IPS DF 6.9 (cell line): ENCODE measurements at regions not wholly inside any gene's neighbourhood (a gene's known extent, or its start where the extent isn't known, plus 50 kb on each side); places are given as distances from the start of the nearest gene placed in this dataset.

Source experiments
- DNase-seq: peaks from one replicate; pipeline ENCODE4 v3.0.0-alpha.2; 2013; ENCODE audit warnings: low read depth, low spot score
- H3K27ac ChIP-seq: one replicate; pipeline ENCODE4 v1.5.1; 2013; ENCODE audit warnings: low read length, control low read depth
- H3K27me3 ChIP-seq: 2 replicates; pipeline ENCODE4 v1.6.1; 2013; ENCODE audit warnings: mild to moderate bottlenecking, low read length; ENCODE audit not compliant: control insufficient read depth, insufficient read depth
- H3K36me3 ChIP-seq: 2 replicates; pipeline ENCODE4 v1.6.1; 2013; ENCODE audit warnings: low read length; ENCODE audit not compliant: control insufficient read depth, insufficient read depth
- H3K4me1 ChIP-seq: 2 replicates; pipeline ENCODE4 v1.6.1; 2013; ENCODE audit warnings: low read length; ENCODE audit not compliant: control insufficient read depth, insufficient read depth
- H3K4me3 ChIP-seq: 2 replicates; pipeline ENCODE4 v1.5.1; 2013; ENCODE audit warnings: mild to moderate bottlenecking, low read length
- H3K9me3 ChIP-seq: 2 replicates; pipeline ENCODE4 v1.6.1; 2013; ENCODE audit warnings: low read length, inconsistent platforms; ENCODE audit not compliant: control insufficient read depth, insufficient read depth
- WGBS: extraction: QIAGEN DNeasy Blood & Tissue Kit; methylation state at CpG from one replicate; pipeline ENCODE4 v1.1.7; 2013; ENCODE audit warnings: mixed read lengths, missing lambda C conversion rate; ENCODE audit not compliant: insufficient read length, insufficient coverage; 5-methylcytosine and 5-hydroxymethylcytosine counted together

GRCh38 chr3:159771865-159772611, 216.6 kb upstream of the IL12A start:
- H3K27me3 ChIP-seq = no peaks in the 10 kb centered on the region
- no peak overlapping the region for H3K4me3 ChIP-seq
- H3K27ac ChIP-seq = no peak overlapping the region
- H3K9me3 ChIP-seq = no peaks in the 10 kb centered on the region
- no peak for DNase-seq
- H3K4me1 ChIP-seq = no peaks in the 10 kb centered on the region; the same call in 1 of the 2 replicates
- H3K36me3 ChIP-seq = no peaks in the 10 kb centered on the region
- WGBS = no CpG with 5 or more reads among the region's 11 CpGs

DNA sequence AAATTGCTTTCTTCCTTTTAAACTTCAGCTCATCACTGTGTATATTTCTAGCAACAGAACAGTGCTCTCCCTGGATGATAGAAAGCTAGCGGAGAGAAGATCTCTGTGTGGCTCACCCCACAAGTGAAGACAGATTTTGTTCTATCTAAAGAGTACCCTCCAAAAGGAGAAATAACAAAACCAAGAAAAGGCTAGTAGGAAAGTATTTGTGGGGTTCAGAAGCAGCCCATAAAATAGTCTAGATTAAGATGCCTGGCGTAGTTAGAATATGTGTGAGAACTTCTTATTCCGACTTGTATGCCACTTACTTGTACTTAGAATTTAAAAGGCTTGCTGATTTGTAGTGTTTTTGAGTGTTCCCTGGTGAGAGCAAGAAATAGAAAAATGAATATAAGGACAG, 214.9 kb upstream of the IL12A start:
- WGBS = no CpG with 5 or more reads among the region's 3 CpGs
- DNase-seq = no peak
- Histone ChIP-seq H3K4me3 (no peak overlapping the region), H3K4me1 (no peaks in the 10 kb centered on the region; the same call in 1 of the 2 replicates), H3K9me3 (no peaks in the 10 kb centered on the region), H3K36me3 (no peaks in the 10 kb centered on the region), H3K27ac (no peak overlapping the region), H3K27me3 (no peaks in the 10 kb centered on the region)

DNA sequence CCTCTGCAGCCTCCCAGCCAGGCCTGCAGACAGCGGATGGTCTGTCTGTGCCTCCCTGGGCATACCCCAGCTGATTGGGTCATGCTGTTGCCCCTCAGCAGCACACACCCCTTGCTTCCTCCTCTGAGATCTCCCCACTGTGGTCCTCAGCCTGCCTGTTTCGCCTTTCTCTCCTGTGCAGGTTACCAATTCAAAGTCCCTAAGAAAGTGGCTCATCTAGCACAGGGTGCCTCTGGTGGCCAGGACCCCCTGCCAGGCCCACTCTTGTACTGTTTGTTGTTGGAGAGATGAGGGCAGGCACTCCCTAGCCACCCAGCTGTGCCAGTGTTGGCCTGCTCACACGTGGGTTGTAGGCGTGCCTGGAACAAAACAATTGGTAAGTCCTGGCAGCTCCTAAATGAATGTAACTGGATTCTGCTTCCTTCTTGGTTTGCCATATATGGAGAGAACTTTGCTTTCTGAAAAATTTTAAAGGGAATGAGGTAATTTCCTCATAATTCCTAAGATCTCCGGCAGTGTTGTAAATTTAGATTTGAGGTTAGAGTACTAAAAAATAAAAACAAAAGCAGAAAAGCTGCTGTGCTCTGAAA, 213.2 kb upstream of the IL12A start:
- DNase-seq = no peak
- no peaks in the 10 kb centered on the region; the same call in 1 of the 2 replicates for H3K4me1 ChIP-seq
- no peaks in the 10 kb centered on the region for H3K27me3 ChIP-seq
- no peaks in the 10 kb centered on the region for H3K36me3 ChIP-seq
- no peak overlapping the region for H3K27ac ChIP-seq
- no peaks in the 10 kb centered on the region for H3K9me3 ChIP-seq
- no peak overlapping the region for H3K4me3 ChIP-seq
- WGBS = no CpG with 5 or more reads among the region's 5 CpGs

DNA sequence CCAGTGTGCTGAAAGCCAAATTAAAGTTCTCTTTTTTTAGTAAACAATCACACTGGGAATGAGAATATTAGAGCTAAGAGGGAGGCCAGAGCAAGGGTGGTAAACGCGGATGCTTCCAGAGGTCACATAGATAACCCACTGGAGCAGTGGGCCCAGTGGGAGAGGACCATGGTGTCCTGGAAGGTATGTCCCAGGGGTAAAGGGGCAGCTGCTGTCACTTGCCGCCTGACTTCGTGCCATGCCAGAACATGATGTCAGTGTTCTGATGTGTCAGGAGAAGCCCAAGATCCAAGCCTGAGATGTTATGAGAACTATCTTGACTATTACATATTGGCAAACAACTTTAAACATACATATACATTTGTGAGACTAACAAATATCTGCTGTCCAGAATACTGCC, 211.9 kb upstream of the IL12A start:
- H3K4me3 ChIP-seq = no peak overlapping the region
- H3K27me3 ChIP-seq = no peaks in the 10 kb centered on the region
- no peaks in the 10 kb centered on the region; the same call in 1 of the 2 replicates for H3K4me1 ChIP-seq
- H3K36me3 ChIP-seq = no peaks in the 10 kb centered on the region
- H3K9me3 ChIP-seq = no peaks in the 10 kb centered on the region
- no CpG with 5 or more reads among the region's 4 CpGs for WGBS
- no peak overlapping the region for H3K27ac ChIP-seq
- no peak for DNase-seq

- H3K36me3 ChIP-seq = no peaks in the 10 kb centered on the region
- H3K9me3 ChIP-seq = no peaks in the 10 kb centered on the region
- no peak overlapping the region for H3K27ac ChIP-seq
- no CpG with 5 or more reads among the region's 6 CpGs for WGBS
- no peaks in the 10 kb centered on the region for H3K27me3 ChIP-seq
- H3K4me3 ChIP-seq = no peak overlapping the region
- H3K4me1 ChIP-seq = no peaks in the 10 kb centered on the region; the same call in 1 of the 2 replicates
- no peak for DNase-seq
Observed at GRCh38 chr3:159779883-159780282, 208.8 kb upstream of the IL12A start.

DNA sequence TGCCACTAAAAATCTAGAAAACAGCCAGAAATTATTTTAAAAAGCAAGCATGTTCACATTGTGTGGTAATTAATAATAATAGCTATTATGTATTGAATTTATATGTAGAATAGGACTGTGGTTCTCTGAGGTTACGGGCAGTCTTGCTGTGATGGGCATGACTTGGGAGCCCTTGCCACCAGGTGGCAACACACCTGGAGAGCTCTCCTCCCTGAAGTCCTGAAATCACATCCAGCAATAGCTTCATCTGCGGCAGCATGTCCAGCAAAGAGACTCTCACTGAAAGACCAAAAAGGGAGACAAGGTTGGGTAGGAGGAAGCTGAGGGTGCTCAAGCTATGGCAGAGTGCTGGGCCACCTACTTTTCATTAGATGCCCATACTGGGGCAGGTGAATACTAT, 206.8 kb upstream of the IL12A start:
- WGBS = no CpG with 5 or more reads among the region's 2 CpGs
- Histone ChIP-seq H3K27me3 (no peaks in the 10 kb centered on the region), H3K4me3 (no peak overlapping the region), H3K36me3 (no peaks in the 10 kb centered on the region), H3K9me3 (no peaks in the 10 kb centered on the region), H3K27ac (no peak overlapping the region), H3K4me1 (no peaks in the 10 kb centered on the region)
- no peak for DNase-seq

DNA sequence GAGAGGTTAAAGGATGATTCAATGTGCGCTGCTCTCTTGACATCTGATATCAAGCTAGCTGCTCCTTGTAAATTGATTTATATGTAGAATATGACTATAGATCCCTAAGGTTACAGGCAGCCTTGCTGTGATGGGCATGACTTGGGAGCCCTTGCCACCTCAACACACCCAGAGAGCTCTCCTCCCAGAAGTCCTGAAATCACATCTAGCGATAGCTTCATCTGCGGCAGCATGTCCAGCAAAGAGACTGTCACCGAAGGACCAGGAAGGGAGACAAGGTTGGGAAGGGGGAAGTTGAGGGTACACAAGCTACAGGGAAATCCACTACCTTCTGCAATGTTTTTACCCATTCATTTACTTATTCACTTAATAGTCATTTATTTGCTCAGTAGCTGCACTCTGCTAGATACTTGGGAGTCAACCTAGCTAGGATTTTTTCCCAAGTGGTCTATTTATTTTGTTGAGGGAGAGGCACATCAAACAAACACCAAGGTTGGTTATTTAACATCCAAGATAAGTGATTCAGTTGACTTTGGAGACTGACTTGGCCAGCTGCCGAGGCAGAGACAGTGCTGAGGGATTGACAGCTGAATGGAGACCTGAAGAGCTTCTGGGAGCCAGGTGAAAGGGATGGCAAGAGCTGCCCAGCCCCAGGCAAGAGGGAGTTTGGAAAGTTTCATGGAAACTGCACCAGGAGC, 205.8 kb upstream of the IL12A start:
- H3K4me3 ChIP-seq = no peak overlapping the region
- H3K4me1 ChIP-seq = no peaks in the 10 kb centered on the region
- WGBS = no CpG with 5 or more reads among the region's 5 CpGs
- no peaks in the 10 kb centered on the region for H3K27me3 ChIP-seq
- no peak for DNase-seq
- no peak overlapping the region for H3K27ac ChIP-seq
- H3K36me3 ChIP-seq = no peaks in the 10 kb centered on the region
- no peaks in the 10 kb centered on the region for H3K9me3 ChIP-seq

DNA sequence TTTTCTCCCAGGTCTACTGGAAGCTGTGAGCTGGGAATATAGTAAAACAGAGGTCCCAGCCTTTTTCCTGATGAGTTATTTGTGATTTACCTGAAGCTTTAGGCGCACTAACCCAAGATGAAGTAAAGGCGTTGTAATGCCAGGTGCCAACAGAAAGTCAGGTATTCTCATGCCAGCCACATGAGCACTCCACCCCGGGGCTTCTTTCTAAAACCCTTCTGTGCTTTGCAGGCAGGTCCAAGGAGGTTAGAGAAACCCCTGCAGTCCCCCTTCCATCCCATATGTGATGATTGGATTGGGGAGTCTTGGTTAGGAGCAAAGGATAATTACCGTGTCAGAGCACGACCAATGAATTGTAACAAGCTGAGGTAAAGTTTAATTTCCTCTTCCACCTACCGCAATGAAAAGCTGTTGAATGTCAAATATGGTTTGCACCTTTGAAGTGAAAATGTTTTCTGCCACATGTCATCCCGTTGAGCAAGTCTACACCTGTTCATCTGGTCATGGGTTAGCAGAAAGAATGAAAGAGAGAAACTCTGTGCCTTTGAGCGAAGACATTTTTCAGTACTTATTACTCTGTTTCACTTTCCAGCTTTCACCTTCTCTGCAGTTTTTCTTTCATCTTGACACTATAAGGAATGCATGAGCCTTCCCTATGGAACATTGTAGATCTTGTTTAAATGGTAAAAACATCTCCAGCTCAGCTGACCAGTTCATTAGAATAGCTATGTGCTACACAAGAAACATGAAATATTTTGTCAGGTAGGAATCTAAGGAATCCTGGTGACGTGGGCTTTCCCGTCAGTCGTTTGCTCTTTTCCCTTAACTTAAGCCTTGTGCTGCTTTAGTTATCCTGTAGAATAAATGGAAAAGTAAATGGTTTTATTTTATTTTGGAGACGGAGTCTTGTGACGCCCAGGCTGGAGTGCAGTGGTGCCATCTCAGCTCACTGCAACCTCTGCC, 204.6 kb upstream of the IL12A start:
- DNase-seq = no peak
- Histone ChIP-seq H3K27me3 (no peaks in the 10 kb centered on the region), H3K9me3 (no peaks in the 10 kb centered on the region), H3K27ac (no peak overlapping the region), H3K36me3 (no peaks in the 10 kb centered on the region), H3K4me3 (no peak overlapping the region), H3K4me1 (no peaks in the 10 kb centered on the region)
- no CpG with 5 or more reads among the region's 13 CpGs for WGBS

GRCh38 chr3:159785273-159785708, 203.3 kb upstream of the IL12A start:
- no CpG with 5 or more reads among the region's 1 CpG for WGBS
- no peaks in the 10 kb centered on the region for H3K4me1 ChIP-seq
- no peak overlapping the region for H3K27ac ChIP-seq
- no peak for DNase-seq
- no peaks in the 10 kb centered on the region for H3K36me3 ChIP-seq
- no peaks in the 10 kb centered on the region for H3K9me3 ChIP-seq
- no peak overlapping the region for H3K4me3 ChIP-seq
- H3K27me3 ChIP-seq = no peaks in the 10 kb centered on the region
